Progenitor cell of endocrine pancreas (in vitro differentiated cells): ENCODE measurements at regions not wholly inside any gene's neighbourhood (a gene's known extent, or its start where the extent isn't known, plus 50 kb on each side); places are given as distances from the start of the nearest gene placed in this dataset.

Experiments used
- DNase-seq: peaks from one replicate; pipeline ENCODE4 v3.0.0; 2021; ENCODE audit warnings: low spot score; ENCODE audit not compliant: unreplicated experiment
- H3K27ac Mint-ChIP-seq: 2 replicates; pipeline ENCODE4 v1.8.0; 2021; ENCODE audit warnings: mild to moderate bottlenecking, moderate library complexity, mixed read lengths
- H3K27me3 Mint-ChIP-seq: 2 replicates; pipeline ENCODE4 v1.8.0; 2021; ENCODE audit warnings: mixed read lengths
- H3K36me3 Mint-ChIP-seq: 2 replicates; pipeline ENCODE4 v1.8.0; 2022; ENCODE audit warnings: mixed read lengths; ENCODE audit not compliant: insufficient read depth
- H3K4me1 Mint-ChIP-seq: 2 replicates; pipeline ENCODE4 v1.8.0; 2021; ENCODE audit warnings: low read depth, mixed read lengths
- H3K4me3 Mint-ChIP-seq: 2 replicates; pipeline ENCODE4 v1.8.0; 2021; ENCODE audit warnings: low read depth, mild to moderate bottlenecking, moderate library complexity, mixed read lengths
- H3K9me3 Mint-ChIP-seq: 2 replicates; pipeline ENCODE4 v1.8.0; 2021; ENCODE audit warnings: low read depth, mixed read lengths
- CTCF ChIP-seq: fragments of 200-600 bp; sonication (generic); IDR thresholded peaks from one replicate; pipeline ENCODE4 v1.5.0; 2021; ENCODE audit warnings: antibody characterized with exemption, mild to moderate bottlenecking; ENCODE audit not compliant: unreplicated experiment

- Mint-ChIP-seq H3K9me3 (peaks cover 6% of the 10 kb centered on the region), H3K4me1 (peaks cover 4% of the 10 kb centered on the region), H3K4me3 (no peak overlapping the region), H3K36me3 (no peaks in the 10 kb centered on the region), H3K27me3 (no peaks in the 10 kb centered on the region), H3K27ac (no peak overlapping the region)
- no peak for DNase-seq
- no peak for TF ChIP-seq CTCF
Measured at GRCh38 chr9:31065691-31066090, 1318.8 kb upstream of the ACO1 start.

- no peak for DNase-seq
- no peak for TF ChIP-seq CTCF
- H3K36me3 Mint-ChIP-seq, result no peaks in the 10 kb centered on the region
- H3K27me3 Mint-ChIP-seq, result no peaks in the 10 kb centered on the region
- H3K27ac Mint-ChIP-seq, result no peak overlapping the region
- no peak overlapping the region for H3K4me3 Mint-ChIP-seq
- peaks cover 8% of the 10 kb centered on the region for H3K9me3 Mint-ChIP-seq
- H3K4me1 Mint-ChIP-seq, result peaks cover 4% of the 10 kb centered on the region
Measured at GRCh38 chr9:31067418-31067817, 1317.0 kb upstream of the ACO1 start.

- H3K36me3 Mint-ChIP-seq, result no peaks in the 10 kb centered on the region
- no peak for TF ChIP-seq CTCF
- H3K27ac Mint-ChIP-seq, result no peak overlapping the region
- H3K4me3 Mint-ChIP-seq, result no peak overlapping the region
- peaks cover 9% of the 10 kb centered on the region for H3K9me3 Mint-ChIP-seq
- peaks cover 4% of the 10 kb centered on the region for H3K4me1 Mint-ChIP-seq
- DNase-seq, result no peak
- no peaks in the 10 kb centered on the region for H3K27me3 Mint-ChIP-seq
Measured at GRCh38 chr9:31071606-31072286, 1312.7 kb upstream of the ACO1 start.

GRCh38 chr9:31078175-31078574 lies 1306.3 kb upstream of the ACO1 start:
- no peak overlapping the region for H3K27ac Mint-ChIP-seq
- TF ChIP-seq CTCF, result no peak

GRCh38 chr9:31084350-31084749 lies 1300.1 kb upstream of the ACO1 start:
- Mint-ChIP-seq H3K36me3 (no peaks in the 10 kb centered on the region), H3K9me3 (no peaks in the 10 kb centered on the region), H3K27me3 (no peaks in the 10 kb centered on the region), H3K4me3 (no peak overlapping the region), H3K4me1 (no peaks in the 10 kb centered on the region), H3K27ac (no peak overlapping the region)
- no peak for DNase-seq
- no peak for TF ChIP-seq CTCF

More at GRCh38 chr9:31078175-31078574, 1306.3 kb upstream of the ACO1 start:
- no peaks in the 10 kb centered on the region for H3K4me1 Mint-ChIP-seq
- no peaks in the 10 kb centered on the region for H3K9me3 Mint-ChIP-seq
- H3K4me3 Mint-ChIP-seq, result no peak overlapping the region
- no peaks in the 10 kb centered on the region for H3K36me3 Mint-ChIP-seq
- no peaks in the 10 kb centered on the region for H3K27me3 Mint-ChIP-seq
- no peak for DNase-seq
